Activated CD4-positive, alpha-beta T cell treated with anti-CD3 and anti-CD28 coated beads, Interleukin-2, Interleukin-6, amounts not matched to agents 100 ng/mL and 50 ng/mL, durations not matched to agents 16 hours and 8 hours (primary cell): ENCODE measurements at regions not wholly inside any gene's neighbourhood (a gene's known extent, or its start where the extent isn't known, plus 50 kb on each side); places are given as distances from the start of the nearest gene placed in this dataset.

Experiments
- DNase-seq: peaks from one replicate; pipeline ENCODE4 v3.0.0-alpha.2; 2020

DNA sequence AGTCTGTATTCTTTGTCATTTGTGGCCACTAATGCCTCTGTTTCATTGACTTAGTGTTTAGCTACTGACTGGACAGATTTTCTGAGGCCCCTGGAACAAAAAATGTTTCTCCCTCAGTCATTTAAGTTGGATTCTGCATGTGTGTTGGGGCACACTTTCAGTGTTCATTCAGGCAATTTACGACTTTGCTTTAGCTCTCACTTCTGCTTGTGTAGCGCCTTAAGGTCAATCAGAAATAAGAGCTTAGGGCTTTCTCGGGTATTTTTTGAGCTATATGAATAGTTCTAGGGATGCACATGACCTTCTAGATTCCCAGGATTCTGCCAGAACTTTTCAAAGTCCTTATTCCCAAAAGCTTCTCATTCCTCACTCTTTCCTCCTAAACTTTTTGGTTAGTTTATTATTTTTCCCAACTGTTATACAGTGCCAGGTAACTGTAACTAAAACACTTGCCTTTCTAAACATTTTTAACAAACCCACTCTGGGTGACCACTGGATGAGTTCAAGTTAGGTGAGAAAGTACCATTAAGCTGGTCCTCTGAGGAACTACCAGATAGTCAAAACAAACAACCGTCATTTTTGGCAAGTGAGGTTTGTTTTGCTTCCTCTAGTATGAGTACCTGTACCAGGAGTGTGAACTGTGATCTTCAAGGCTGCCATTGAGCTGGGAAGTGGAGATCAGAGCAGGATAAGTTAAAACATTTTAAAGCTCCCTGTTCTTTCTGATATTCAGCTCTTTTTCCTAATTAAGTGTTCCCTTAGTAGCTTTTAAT, 571.3 kb upstream of the TLE4 start:
- no peak for DNase-seq

DNA sequence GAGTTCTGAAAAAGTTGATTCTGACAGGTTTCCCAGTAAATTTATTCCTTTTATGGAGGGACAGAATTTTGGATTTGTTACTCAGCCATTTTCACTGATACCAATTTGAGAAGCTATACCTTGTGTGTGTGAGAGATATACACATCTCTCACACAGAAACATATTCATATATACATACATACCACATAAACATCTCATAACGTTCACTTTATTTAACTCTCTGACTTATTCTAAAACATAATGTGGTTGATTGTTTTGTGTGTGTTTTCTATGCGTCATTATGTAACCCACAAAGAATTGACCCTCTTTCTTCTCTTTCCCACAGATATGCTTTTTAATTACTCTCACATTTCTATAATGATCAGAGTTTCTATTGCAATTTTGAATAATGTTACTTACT, 570.8 kb upstream of the TLE4 start:
- no peak for DNase-seq

DNA sequence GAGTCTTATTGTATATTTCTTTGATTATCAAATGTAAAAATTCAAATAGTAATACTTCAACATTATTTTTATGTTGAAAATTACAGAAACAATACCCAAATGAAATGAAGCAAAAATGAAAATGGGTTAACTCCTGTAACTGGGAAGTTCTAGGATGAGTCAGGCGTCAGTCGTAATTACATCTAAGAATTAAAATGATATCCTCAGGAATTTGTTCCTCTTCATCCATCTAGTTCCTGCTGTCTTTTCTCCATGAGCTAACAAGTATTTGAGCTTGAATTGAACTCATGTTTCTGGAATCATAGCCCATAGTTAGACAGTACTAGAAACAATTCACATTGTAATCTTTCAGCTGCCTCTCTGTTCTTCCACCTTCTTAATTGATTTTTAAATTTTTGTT, 568.3 kb upstream of the TLE4 start:
- DNase-seq = no peak

DNA sequence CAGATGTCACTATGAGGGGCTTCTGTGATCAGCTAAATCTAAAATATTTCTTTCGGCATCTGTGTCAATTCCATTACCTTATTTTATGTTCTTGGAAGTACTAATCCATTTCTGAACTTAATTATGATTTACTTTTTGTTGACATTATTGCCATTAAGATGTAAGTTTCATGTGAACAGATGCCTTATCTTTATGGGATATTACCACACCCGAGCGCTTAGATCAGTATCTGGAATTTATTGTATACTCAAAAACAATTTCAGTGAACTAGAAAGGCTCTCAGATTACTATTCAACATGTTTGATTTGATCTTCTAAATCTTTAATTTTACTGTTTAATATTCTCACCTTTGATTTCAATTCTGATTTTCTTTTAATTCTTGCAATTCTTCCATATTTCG, 567.7 kb upstream of the TLE4 start:
- no peak for DNase-seq

DNA sequence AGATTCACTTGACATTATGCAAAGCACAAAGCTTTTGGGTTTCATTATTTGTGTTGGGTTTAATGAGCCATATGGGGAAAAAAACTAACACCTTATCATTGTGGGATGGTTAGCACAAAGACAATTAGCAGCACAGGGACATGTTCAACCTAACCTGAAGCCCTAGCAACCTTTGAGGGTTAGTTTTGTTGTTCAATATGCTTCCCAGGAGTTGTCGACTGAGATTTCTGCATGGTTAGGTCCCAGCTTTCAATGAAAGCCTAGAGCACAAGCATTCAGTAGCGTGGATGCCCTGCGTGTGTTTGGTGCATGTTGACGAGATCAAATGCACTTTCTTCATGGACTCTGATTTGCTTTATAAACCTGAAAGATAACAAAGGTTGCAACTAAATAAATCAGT, 565.2 kb upstream of the TLE4 start:
- no peak for DNase-seq

DNA sequence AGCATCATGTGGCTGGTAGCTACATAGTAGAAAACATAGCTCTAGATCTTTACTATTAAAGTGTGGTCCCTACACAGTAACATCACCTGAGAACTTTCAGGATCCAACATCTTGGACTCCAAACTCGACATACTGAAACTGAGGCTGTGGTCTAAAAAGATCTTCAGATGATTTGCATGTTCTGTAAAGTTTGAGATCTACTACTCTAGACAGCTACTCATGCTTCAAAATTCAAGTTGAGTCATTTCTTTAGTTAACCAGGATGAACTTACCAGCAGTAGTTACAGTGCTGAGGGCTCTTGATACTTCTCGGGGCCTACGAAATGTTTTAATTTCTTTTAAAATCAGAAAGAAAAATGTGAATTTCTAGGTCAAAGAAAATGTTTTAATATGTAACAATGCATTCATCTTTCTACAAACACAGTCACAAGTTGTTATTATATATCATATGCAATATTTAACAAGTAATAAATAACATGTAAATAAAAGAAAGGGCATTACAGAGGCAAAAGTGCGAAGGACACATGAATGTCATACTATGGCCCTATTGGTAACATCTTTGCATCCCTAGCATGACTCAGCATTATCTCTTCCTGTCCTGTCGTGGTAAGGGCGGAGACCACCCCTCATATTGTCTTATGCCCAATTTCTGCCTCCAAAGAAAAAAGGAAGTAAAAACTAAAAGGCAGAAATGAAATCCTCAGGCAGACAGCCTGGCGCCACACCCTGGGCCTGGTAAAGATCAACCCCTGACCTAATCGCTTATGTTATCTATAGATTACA, 563.9 kb upstream of the TLE4 start:
- DNase-seq = no peak

DNA sequence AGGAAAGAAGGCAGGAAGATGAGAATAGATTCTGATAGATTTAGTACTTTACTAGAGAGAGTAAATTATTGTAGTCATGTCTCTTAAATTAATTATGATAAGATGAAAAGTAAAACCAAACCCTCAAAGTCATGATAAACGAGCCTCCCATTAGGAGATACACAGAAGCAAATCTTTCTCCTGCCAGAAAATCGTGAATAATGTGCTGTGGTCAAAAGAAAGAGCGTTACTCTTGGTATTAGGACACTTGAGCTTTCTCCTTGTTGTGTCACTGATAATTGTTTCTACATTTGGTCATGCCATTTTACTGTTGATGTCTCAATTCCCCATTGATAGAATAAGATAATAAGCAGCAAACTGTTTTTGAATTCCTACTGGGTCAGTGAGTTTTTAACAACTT, 562.8 kb upstream of the TLE4 start:
- no peak for DNase-seq

DNA sequence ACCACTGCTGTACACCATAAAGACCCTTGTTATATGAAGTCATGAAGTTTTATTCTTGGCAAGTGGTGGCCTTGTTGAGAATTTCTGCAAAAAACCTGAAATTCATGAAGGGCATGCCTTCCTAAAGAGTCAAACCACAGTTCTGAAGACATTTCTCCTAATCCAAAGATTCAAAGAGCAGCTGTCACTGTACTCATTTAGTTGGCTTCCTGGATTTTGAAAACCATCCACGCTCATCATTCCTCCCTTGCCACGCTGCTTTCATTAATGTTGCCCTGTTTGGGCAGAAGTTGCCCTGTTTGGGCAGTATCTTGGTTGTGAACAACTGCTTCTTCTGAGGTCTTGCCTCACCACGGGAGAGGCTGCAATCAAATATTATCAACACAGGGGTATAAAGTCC, 560.3 kb upstream of the TLE4 start:
- no peak for DNase-seq

DNA sequence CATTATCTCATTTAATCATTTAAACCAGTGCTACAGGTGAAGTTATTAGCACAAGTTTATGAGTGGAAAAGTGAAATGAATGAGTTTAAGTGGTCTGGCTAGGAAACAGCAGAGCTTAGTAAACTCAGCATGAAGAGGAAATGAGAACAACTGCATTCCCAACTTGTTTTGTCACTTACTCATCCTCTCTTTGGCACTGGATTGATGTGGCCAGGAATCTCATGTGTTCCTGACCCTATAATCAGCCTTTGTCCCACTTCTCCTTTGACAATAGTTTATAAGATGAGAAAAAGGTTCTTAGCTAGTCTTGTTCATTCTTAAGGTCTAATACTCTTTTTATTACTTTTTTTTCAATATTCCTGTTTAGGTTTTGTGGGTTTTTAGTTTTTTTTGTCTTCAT, 559.2 kb upstream of the TLE4 start:
- DNase-seq = no peak

DNA sequence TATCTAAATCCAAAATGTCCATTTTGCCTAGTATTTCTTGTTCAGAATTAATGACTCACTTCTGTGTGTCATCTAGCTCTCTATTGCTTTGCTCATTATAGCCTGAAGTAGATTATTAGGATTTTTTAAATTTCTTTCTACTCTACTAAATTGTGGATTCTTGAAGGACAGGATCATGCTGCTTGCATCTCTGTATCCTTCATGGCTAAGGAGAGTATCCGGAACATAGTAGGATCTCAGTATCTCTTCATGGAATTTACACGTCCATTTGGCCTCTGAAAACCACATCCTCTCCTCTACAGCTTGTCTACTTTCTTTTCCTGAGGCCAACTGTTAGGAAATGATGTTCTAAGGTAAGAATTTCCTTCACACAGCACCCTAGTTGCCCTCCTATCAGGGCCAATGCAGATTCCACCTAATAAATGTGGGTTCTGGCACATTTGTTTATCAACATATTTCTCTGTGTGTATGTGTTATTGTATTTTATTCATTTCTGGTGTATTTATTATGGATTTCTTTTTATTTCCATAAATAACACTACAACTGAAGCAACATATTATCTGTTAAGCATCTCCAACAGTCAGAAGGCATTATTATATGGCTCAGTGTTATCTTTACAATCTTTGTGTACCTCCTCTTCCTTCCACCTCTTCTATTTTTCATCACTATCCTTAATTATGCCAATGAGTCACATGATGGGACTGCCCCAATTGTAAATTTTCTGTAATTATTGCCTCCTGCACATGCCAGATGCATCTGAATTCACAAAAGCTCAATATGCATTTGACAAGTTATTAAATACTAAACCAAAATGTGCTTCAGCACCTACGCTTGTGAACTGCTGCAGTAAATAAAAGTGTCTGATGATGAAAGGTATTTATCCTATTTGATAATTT, 557.8 kb upstream of the TLE4 start:
- DNase-seq = no peak

DNA sequence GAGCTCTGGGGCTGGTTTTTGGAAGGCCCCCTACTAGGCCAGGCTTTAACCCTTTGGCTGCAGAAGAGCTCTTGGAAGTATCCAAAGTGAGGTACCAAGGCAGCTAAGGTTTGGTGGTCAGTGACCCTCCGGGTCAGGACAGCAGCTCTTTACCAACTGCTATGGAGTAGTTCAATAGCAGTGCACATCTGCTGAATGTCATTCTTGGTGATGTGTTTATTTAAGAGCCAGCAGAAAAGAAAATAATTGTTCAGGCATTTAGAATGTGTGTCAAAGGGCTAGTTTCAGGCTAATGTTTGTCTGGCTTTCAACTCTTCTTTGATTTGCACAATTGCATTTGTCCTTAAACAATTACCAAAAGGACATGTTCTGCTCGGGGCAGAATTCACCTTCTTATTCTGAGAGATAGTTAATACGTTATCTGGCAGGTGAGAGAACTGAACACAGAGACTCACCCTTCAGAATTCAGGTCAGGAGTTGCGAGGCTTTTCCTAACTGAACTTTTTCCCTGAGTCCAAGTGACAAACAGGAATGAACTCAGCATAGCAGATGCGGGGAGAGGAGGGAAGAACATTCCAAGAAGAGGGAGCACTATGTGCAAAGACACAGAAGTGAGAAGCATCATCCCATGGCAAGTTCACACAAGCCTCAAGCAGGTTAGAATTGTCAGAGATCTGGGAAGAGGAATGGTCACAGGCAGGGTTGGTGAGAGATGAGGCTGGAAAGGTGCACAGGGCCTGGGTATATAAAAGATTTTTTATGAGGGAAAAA, 556.7 kb upstream of the TLE4 start:
- DNase-seq = no peak

DNA sequence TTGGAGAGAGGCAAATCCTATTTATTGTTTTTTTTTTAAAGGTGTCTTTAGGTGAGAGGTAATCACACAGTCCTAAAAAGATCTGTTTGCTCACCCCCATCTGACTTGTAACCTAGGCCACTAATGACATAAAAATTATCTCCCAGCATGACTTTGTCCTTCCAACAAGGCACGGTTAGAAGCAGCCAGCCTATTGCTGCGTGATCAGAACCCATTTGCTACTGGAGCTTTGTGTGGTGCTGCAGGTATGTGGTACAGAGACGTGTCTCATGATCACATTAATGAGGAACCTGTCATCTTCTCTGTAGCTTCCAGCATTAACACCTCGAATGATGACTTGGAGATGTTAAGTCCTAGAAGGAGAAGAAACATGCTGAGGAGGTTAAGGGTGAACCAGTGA, 555.8 kb upstream of the TLE4 start:
- DNase-seq = no peak

DNA sequence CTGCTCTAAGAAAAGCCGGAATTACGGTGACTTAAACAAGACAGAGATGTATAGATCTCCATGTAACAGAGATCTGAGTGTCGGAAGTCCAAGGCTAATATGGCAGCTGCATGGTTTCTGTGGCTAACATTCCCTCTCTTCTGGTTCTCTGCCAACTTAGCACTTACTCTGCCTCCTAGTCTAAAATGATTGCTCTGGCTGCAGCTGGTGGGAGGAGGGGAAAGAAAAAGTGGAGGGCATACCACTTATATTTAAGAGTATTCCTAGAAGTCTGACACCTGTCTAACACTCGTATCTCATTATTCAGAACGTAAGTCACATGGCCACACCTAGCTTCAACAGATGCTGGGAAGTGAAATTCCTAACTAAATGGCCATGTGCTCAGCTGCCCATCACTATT, 551.5 kb upstream of the TLE4 start:
- DNase-seq = no peak

DNA sequence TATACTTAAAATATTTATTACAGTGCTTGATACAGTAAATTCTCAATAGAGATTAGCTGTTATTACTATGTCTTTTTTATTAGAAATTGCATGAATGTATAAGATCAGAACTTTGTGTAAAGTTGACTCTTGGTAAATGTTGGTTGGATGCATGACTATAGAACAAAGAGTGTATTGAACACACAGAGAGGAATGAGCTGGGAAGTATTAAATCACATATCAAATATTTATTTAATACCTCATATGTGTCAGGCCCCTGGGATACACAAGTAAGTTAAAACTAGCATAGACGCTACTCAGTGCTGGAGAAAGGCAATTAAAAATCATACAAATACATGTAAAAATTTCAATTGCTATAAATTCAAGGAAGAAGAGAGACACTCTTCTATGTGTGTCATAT, 550.7 kb upstream of the TLE4 start:
- no peak for DNase-seq

DNA sequence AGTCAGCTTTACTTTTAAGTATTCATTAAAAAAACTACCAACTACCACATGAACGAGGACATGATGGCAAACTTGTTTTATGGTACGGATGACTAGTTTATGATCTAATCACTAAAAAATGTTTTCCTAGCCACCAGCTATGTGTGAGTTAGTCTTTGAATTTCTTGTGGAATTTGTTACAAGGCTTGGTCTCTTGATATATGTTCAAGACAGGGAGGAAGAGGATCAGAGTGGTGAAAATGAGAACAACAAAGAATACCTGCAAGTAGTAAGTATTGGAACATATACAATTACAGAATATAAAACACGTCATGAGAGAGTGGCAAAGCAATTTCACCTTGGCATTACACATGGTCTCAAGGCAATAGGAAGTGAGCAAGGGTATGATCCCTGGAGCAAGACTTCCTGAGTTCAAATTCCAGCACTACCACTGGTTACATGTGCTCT, 548.6 kb upstream of the TLE4 start:
- DNase-seq = no peak

DNA sequence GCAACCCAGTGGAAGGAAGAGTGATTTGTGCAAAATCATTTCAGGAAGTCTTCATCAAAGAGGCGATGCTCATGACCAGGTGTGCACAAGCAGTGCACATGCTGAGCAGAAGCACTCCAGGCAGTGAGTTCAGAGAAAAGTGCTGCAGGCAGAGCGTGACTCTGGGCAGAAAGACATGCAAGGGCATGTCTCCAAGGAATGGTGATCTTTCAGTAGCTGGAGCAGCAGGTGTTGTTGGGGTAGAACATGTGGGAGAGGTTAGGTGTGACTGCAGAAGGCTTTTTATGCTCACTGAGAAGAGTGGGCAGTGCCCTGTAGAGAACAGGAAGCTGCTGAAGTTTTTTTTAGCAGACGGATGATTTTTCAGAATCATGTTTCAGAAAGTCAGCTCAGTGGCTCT, 545.4 kb upstream of the TLE4 start:
- DNase-seq = no peak

DNA sequence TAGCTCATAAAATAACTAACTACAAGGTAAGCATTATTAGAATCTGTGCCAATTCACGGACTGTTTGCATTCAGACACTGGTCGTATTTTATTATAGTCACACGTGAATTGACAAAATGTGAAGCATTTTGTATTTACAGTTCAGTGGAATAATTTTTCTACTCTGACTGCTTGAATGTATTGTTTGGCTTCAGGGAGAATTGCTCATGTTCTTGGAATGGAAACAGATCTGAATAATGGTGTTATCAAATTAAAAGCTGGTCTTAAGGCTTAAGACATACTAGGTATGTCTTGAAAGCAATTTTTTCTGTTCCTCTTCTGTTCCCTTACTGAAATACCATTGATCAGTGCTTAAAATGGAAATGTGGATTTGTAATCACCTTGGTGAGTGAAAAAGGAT, 543.7 kb upstream of the TLE4 start:
- DNase-seq = no peak

DNA sequence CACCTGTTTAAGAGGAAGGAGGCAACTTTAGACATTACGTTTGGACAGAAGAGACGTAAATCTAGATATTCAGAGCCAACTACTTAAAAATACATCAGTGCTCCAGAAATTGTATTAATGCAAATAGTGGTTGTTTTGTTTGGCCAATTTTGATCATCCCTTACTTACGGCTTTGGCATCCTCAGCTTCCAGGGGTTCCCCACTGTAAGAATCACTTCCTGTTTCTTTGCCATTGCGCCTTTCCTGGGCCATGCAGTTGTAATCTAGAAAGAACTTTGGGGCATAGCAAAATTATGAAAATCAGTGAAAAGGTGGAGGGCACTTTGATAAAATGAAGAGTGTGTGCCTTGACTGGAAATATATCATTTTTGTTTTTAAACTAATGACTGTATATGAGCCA, 537.2 kb upstream of the TLE4 start:
- no peak for DNase-seq

DNA sequence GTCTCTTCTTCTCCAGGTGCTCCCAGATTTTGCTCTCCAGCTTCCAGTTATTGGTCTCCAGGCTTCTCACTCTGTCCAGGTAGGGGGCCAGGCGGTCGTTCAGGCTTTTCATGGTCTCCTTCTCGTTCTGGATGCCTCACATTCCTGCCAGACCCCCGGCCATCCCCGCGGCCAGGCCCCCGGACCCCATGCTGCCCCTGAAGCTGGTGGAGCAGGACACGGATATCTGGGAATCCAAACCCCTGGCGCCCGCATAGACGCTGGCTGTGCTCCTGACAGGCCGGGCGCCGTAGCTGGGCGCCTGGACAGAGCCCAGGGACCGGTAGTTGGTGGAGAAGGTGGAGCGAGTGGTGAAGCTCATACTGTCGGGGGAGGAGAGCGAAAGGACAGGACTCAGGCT, 534.4 kb upstream of the TLE4 start:
- DNase-seq = no peak

DNA sequence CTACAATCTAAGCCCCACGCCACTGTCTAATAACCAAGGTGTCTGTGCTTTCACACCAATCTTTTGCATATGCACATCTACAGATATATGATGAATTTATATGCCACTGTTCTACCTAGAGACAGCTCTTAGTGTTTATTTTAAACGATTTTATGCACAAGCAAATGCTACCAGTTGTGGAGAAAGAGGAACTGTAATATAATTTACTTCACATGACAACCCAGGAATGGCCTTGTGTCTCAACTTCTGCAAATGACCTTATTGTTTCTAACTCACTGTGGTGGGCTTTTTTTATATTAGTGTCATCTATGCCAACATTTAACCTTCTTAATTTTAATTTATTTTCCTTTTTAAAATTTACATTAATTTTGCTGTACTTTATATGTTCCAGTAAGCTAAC, 531.1 kb upstream of the TLE4 start:
- no peak for DNase-seq

DNA sequence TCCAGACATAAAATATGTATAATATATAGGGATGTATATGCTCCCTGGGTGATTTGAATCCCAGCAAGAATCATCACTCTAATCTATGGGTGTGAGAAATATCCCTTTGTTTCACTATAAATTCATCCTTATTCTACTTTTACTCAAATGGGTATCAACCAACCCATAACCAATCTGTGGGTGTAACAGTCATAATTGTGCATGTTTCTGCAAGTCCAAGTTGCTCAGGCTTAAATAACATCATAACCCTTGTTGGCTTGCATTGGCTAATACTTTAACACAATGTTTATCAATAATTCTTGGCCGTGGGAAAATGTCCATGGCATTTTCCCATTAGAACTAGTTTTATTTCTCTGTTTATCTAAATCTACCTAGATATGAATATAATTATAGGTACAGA, 530.5 kb upstream of the TLE4 start:
- no peak for DNase-seq

DNA sequence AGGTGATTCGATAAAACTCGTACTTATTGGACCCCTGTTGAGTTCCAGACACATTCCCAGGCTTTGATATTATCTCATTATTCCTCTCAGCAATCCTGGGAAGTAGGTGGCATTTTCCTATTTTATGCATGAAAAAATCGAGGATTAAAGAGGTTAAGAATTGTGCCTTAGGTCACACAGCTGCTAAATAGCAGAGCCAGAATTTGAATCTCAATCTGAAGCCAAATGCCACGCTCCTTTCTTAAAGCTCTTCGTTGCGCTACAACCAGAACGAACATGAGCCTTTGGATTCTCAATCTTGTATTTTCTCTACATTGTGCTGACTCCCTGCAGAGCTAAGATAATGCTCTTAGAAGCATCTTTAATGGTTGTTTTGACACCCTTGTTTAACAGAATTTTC, 527.8 kb upstream of the TLE4 start:
- no peak for DNase-seq

DNA sequence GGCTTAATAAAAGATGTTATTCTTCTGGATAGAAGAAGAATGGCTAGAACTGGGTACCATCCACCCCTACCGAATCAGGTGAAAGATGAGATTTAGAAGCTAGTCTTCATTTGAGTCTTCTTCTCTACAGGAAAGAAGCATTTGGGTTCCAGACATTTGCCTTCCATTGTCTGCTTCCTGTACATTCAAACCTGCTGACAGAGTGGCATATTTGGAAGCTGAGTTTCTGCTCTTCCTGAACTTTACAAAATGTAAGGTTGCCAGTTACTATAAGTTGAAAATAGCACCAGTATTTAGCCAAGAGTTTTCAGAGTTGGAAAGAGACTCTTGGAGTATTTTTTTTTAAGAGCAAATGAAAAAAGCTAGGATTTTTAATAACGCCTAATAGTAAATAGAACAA, 525.4 kb upstream of the TLE4 start:
- no peak for DNase-seq
